ENCODE measurements at regions not wholly inside any gene's neighbourhood (a gene's known extent, or its start where the extent isn't known, plus 50 kb on each side); places are given as distances from the start of the nearest gene placed in this dataset.

- no peak for DNase-seq (ENCODE audit: low spot score)
- no peak for TF ChIP-seq CTCF (IDR thresholded peaks at IDR 0.05; ENCODE audit: extremely low read depth, missing control alignments)
These were observed 221.2 kb upstream of the LINGO1 start for GRCh38 chr15:77853910-77854309.

GRCh38 chr15:77853008-77853328 lies 220.3 kb upstream of the LINGO1 start:
- TF ChIP-seq CTCF (IDR thresholded peaks at IDR 0.05; ENCODE audit: extremely low read depth, missing control alignments), result no peak
- DNase-seq (ENCODE audit: low spot score), result no peak

GRCh38 chr15:77852241-77853007 lies 219.7 kb upstream of the LINGO1 start:
- DNase-seq (ENCODE audit: low spot score), result no peak
- TF ChIP-seq CTCF (IDR thresholded peaks at IDR 0.05; ENCODE audit: extremely low read depth, missing control alignments), result no peak

GRCh38 chr15:77851691-77852090 lies 219.0 kb upstream of the LINGO1 start:
- DNase-seq (ENCODE audit: low spot score), result no peak
- TF ChIP-seq CTCF (IDR thresholded peaks at IDR 0.05; ENCODE audit: extremely low read depth, missing control alignments), result no peak

GRCh38 chr15:77851086-77851485 lies 218.4 kb upstream of the LINGO1 start:
- TF ChIP-seq CTCF (IDR thresholded peaks at IDR 0.05; ENCODE audit: extremely low read depth, missing control alignments), result no peak
- DNase-seq (ENCODE audit: low spot score), result no peak

DNA sequence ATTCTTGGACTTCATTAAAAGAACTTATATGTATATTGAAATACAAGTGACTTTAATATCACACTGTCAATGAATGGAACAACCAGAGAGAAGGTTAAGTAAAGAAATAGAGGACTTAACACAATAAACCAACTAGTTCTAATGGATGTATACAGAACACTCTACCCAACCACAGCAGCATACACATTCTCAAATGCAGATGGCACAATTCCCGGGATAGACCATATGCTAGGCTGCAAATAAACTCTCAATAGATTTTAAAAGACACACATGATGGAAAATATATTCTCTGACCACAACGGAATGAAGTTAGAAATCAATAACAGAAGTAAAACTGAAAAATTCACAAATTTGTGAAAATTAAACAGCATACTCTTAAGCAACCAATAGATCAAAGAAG lies 214.3 kb upstream of the LINGO1 start:
- TF ChIP-seq CTCF (IDR thresholded peaks at IDR 0.05; ENCODE audit: extremely low read depth, missing control alignments), result no peak
- DNase-seq (ENCODE audit: low spot score), result no peak

DNA sequence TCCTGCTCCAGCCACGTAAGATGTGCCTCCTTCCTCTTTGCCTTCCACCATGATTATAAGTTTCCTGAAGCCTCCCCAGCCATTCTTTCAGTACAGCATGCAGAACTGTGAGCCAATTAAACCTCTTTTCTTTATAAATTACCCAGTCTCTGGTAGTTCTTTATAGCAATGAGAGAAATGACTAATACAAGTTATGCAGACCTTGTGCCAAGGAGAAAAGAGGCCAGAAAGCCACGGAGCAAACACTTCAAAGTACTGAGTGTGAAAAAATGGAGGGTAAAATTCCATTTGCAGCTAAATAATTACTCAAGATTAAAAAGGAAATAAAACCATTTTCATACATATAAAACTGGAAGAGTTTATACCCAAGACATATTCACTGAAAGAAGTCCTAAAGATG lies 213.6 kb upstream of the LINGO1 start:
- no peak for DNase-seq (ENCODE audit: low spot score)
- TF ChIP-seq CTCF (IDR thresholded peaks at IDR 0.05; ENCODE audit: extremely low read depth, missing control alignments), result no peak
